Spleen (tissue), 7 donors: ENCODE measurements at regions not wholly inside any gene's neighbourhood (a gene's known extent, or its start where the extent isn't known, plus 50 kb on each side); places are given as distances from the start of the nearest gene placed in this dataset.

ENCODE experiments used
- CTCF ChIP-seq, 11 experiments: fragments of 200-600 bp in 7 of 11; fragments of 450-650 bp in 4 of 11; sonication (generic) in 4 of 11; IDR thresholded peaks in 8 of 11; conservative IDR thresholded peaks in 3 of 11; 1 replicate in 7 of 11; 2 replicates in 4 of 11; pipeline versions ENCODE4 v1.4.0 to v1.8.0; 2016 to 2021; ENCODE audit warnings: antibody characterized with exemption in 11 of 11, inconsistent platforms in 4 of 11, mild to moderate bottlenecking in 1 of 11
- POLR2AphosphoS5 ChIP-seq, 3 donors: sonication (generic); formaldehyde crosslinking; IDR thresholded peaks; one replicate each; pipeline ENCODE4 v1.5.1; 2017; ENCODE audit warnings: antibody characterized with exemption in 3 of 3
- donor health status: DM: no; HTN: no; CAD: no; lungs with moderate emphysema.
- donor health status: DM: no; HTN: no; CAD: no.
- donor health status: DM: no; HTN: no; CAD: no.

GRCh38 chr2:4916094-4916493 lies 776.1 kb upstream of the SOX11 start:
- TF ChIP-seq POLR2AphosphoS5 (IDR thresholded peaks at IDR 0.05), result no peak
- no peak for TF ChIP-seq CTCF (IDR thresholded peaks at IDR 0.05 in 8 of 11, conservative IDR thresholded peaks at IDR 0.05 in 3 of 11)
